Pancreas (tissue), 10 donors: ENCODE measurements at regions not wholly inside any gene's neighbourhood (a gene's known extent, or its start where the extent isn't known, plus 50 kb on each side); places are given as distances from the start of the nearest gene placed in this dataset.

Source experiments
- ATAC-seq, 4 donors: fragments of 200-7000 bp; cut with Tn5 transposase; one replicate each; pipeline versions ENCODE4 v1.8.0 to v1.9.1; 2020; ENCODE audit warnings: mild to moderate bottlenecking in 4 of 4, moderate library complexity in 4 of 4
- DNase-seq, 6 donors: peaks; one replicate each; pipeline ENCODE4 v3.0.0-alpha.2; 2020
- FAIRE-seq: peaks from 2 replicates; lab custom pipeline; 2012; peaks lifted over from hg19 to GRCh38; lab: Jason Lieb, UNC
- H3K27ac ChIP-seq, 4 donors: fragments of 200-600 bp; sonication (generic); 1 replicate in 3 of 4; 2 replicates in 1 of 4; pipeline versions ENCODE4 v1.5.0 to v1.8.0; 2020
- H3K27me3 ChIP-seq, 4 donors: fragments of 200-600 bp; one replicate each; pipeline ENCODE4 v1.8.0; 2021
- H3K36me3 ChIP-seq, 3 donors: fragments of 200-600 bp; sonication (generic) in 1 of 3; one replicate each; pipeline versions ENCODE4 v1.5.0 to v1.8.0; 2020 to 2021
- H3K4me1 ChIP-seq, 3 donors: fragments of 200-600 bp; one replicate each; pipeline ENCODE4 v1.8.0; 2021
- H3K4me3 ChIP-seq, 4 donors: fragments of 200-600 bp; sonication (generic) in 2 of 4; one replicate each; pipeline versions ENCODE4 v1.5.0 to v1.8.0; 2020 to 2021
- H3K9me3 ChIP-seq, 4 donors: fragments of 200-600 bp; one replicate each; pipeline ENCODE4 v1.8.0; 2021
- CTCF ChIP-seq, 4 donors: fragments of 200-600 bp; sonication (generic) in 3 of 4; IDR thresholded peaks; one replicate each; pipeline versions ENCODE4 v1.5.0 to v1.8.0; 2021; ENCODE audit warnings: antibody characterized with exemption in 4 of 4
- WGBS, 2 donors: extraction: QIAGEN DNeasy Blood & Tissue Kit; methylation state at CpG; one replicate each; pipeline ENCODE4 v1.1.7; 2013; 5-methylcytosine and 5-hydroxymethylcytosine counted together
- intact Hi-C, 3 donors: fragments of 100-400 bp; cut with DNase I; formaldehyde crosslinking; loops; one replicate each; pipeline versions ENCODE4 v1.11.1 to v1.14.2; 2022
- donor health status: healthy with polysubstance abuse.
- donor health status: DM: no; HTN: no; CAD: no; lungs with moderate emphysema.
- donor health status: DM: no; HTN: no; CAD: no.
- donor health status: control.
- donor health status: control.
- donor health status: Bipolar disorder and iron deficiency.
- donor health status: DM: yes; HTN: yes; CAD: no.
- donor health status: DM: no; HTN: no; CAD: no.
- donor health status: DM: no; HTN: no; CAD: no.
- donor health status: DM: yes; HTN: yes; CAD: no.

GRCh38 chr5:107304684-107305083 is 366.1 kb downstream of the EFNA5 start:
- Histone ChIP-seq H3K27me3 (no peaks in the 10 kb centered on the region), H3K27ac (no peak overlapping the region), H3K4me1 (no peaks in the 10 kb centered on the region), H3K4me3 (no peak overlapping the region), H3K9me3 (no peaks in the 10 kb centered on the region), H3K36me3 (no peaks in the 10 kb centered on the region)
- intact Hi-C loops = no loop called here
- ATAC-seq = no peak
- TF ChIP-seq CTCF (IDR thresholded peaks at IDR 0.05) = no peak
- FAIRE-seq = no peak
- DNase-seq = no peak

- no peaks in the 10 kb centered on the region for H3K4me1 ChIP-seq
- no peak for DNase-seq
- no peak for ATAC-seq
- H3K27me3 ChIP-seq = no peaks in the 10 kb centered on the region
- no peaks in the 10 kb centered on the region for H3K9me3 ChIP-seq
- no peak overlapping the region for H3K4me3 ChIP-seq
- FAIRE-seq = no peak
- no peak for TF ChIP-seq CTCF (IDR thresholded peaks at IDR 0.05)
- 90 to 95% methylated on average over 1 of the region's 1 CpG for WGBS, 2 donors
- H3K36me3 ChIP-seq = no peaks in the 10 kb centered on the region
- intact Hi-C loops = no loop called here
- H3K27ac ChIP-seq = no peak overlapping the region
Measured at GRCh38 chr5:107303171-107303968, 367.4 kb downstream of the EFNA5 start.

DNA sequence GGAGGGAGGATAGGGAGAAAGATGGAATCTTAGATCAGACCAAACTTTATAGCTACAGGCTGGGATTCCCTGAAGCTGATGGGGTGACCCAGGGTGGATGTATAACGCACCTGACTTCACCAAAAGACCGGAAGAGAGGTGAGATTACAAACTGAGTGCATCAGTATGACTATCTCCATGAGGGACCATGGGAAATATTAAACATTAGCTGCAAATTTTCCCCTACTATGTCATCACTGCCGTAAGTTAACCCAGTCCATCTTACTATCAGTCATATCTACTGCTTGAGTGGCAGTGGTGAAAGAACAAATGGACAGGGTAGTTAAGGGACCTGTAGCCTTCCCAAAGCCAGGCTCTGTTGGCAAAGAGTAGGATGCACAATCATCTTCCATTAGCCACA is 368.3 kb downstream of the EFNA5 start:
- intact Hi-C loops = no loop called here
- 90 to 94% methylated on average over 3 of the region's 3 CpGs for WGBS, 2 donors
- no peak for ATAC-seq
- H3K36me3 ChIP-seq = no peaks in the 10 kb centered on the region
- no peaks in the 10 kb centered on the region for H3K4me1 ChIP-seq
- H3K4me3 ChIP-seq = no peak overlapping the region
- no peak for DNase-seq
- no peak for FAIRE-seq
- no peak overlapping the region for H3K27ac ChIP-seq
- no peaks in the 10 kb centered on the region for H3K27me3 ChIP-seq
- TF ChIP-seq CTCF (IDR thresholded peaks at IDR 0.05) = no peak
- no peaks in the 10 kb centered on the region for H3K9me3 ChIP-seq

GRCh38 chr5:107301999-107302398 is 368.7 kb downstream of the EFNA5 start:
- no peak for TF ChIP-seq CTCF (IDR thresholded peaks at IDR 0.05)
- H3K36me3 ChIP-seq = no peaks in the 10 kb centered on the region
- FAIRE-seq (no peak), DNase-seq (no peak), ATAC-seq (no peak)
- no peak overlapping the region for H3K27ac ChIP-seq
- WGBS, 2 donors = 74 to 83% methylated on average over 3 of the region's 3 CpGs
- intact Hi-C loops = no loop called here
- no peaks in the 10 kb centered on the region for H3K27me3 ChIP-seq
- no peaks in the 10 kb centered on the region for H3K4me1 ChIP-seq
- H3K9me3 ChIP-seq = no peaks in the 10 kb centered on the region
- no peak overlapping the region for H3K4me3 ChIP-seq

DNA sequence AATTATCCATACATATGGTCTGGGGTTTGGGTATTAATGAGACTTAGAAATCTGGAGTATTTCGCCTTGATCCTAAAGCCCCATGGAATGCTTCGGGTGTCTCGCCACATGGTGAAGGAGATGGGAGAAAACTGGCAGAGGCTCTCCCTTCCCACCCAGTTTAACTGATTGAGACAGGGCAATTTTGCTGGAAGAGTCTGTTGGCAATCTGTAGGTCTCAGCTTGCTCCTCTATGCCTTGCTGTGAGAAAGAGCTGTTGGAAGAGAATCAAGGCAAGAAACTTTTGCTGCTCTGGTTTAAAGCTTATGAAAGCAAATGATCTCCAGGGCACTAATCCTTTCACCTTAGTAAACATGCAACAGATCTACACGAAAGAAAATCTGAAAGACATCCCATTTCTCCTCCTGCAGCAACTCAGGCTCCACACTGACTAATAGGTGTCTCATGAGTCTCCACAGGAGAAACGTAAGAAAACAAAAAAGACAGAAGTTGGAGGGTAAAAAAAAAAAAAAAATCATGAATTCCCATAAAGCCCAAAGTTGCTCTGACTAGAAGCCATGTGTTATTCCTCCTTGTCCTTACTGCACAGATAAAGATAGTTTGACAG is 369.9 kb downstream of the EFNA5 start:
- Histone ChIP-seq H3K27me3 (no peaks in the 10 kb centered on the region), H3K9me3 (no peaks in the 10 kb centered on the region), H3K36me3 (no peaks in the 10 kb centered on the region), H3K4me3 (no peak overlapping the region), H3K4me1 (no peaks in the 10 kb centered on the region), H3K27ac (no peak overlapping the region)
- no peak for DNase-seq
- intact Hi-C loops = no loop called here
- WGBS, 2 donors = 71 to 73% methylated on average over 5 of the region's 5 CpGs
- no peak for ATAC-seq
- no peak for FAIRE-seq
- TF ChIP-seq CTCF (IDR thresholded peaks at IDR 0.05) = no peak
